ENCODE measurements at regions not wholly inside any gene's neighbourhood (a gene's known extent, or its start where the extent isn't known, plus 50 kb on each side); places are given as distances from the start of the nearest gene placed in this dataset.
"Not testable (repeated sequence)": the region's sequence is repeated elsewhere in the genome, so short reads cannot be mapped to it uniquely, and the experiment has no call there.

- TF ChIP-seq EZH2phosphoT487 (IDR thresholded peaks at IDR 0.05; ENCODE audit: low read length) (no peak), CTCF (IDR thresholded peaks at IDR 0.05; ENCODE audit: low read length) (no peak), EZH2 (optimal IDR thresholded peaks at IDR 0.05; ENCODE audit: low read depth, low read length) (no peak)
- Histone ChIP-seq H3K27ac (ENCODE audit: low read length) (no peak overlapping the region), H4K20me1 (ENCODE audit: insufficient read depth, low read length) (no peaks in the 10 kb centered on the region), H3K4me2 (ENCODE audit: low read depth, low read length) (no peak overlapping the region), H3K27me3 (replicated peaks; ENCODE audit: insufficient read depth, low read length) (peaks cover 15% of the 10 kb centered on the region; the same call in 1 of the 2 replicates), H3K4me1 (ENCODE audit: low read length) (no peaks in the 10 kb centered on the region), H3K9me3 (replicated peaks; ENCODE audit: insufficient read depth, low read length) (no peaks in the 10 kb centered on the region), H3K4me3 (ENCODE audit: low read length) (no peak overlapping the region), H2AFZ (ENCODE audit: low read length) (no peak overlapping the region), H3F3A (ENCODE audit: insufficient read depth, low read length) (no peaks in the 10 kb centered on the region), H3K9me2 (replicated peaks; ENCODE audit: insufficient read depth, low read length) (no peaks in the 10 kb centered on the region), H3K79me2 (ENCODE audit: low read length) (no peaks in the 10 kb centered on the region), H3K9ac (ENCODE audit: low read length) (no peak overlapping the region), H3K36me3 (replicated peaks; ENCODE audit: insufficient read depth, low read length) (no peaks in the 10 kb centered on the region)
- no peak for DNase-seq
These were observed 184.1 kb downstream of the PSMG1 start for GRCh38 chr21:38999161-38999560.

- H3K4me1 ChIP-seq (ENCODE audit: low read length), result not testable (repeated sequence)
These were observed 185.0 kb downstream of the PSMG1 start for GRCh38 chr21:38998281-38998680.

GRCh38 chr21:38997843-38998175, 185.4 kb downstream of the PSMG1 start:
- not testable (repeated sequence) for H3K79me2 ChIP-seq (ENCODE audit: low read length); H3K4me2 ChIP-seq (ENCODE audit: low read depth, low read length); H3K27ac ChIP-seq (ENCODE audit: low read length); H3K9ac ChIP-seq (ENCODE audit: low read length); H3K9me3 ChIP-seq (replicated peaks; ENCODE audit: insufficient read depth, low read length); H2AFZ ChIP-seq (ENCODE audit: low read length); H4K20me1 ChIP-seq (ENCODE audit: insufficient read depth, low read length); H3K4me3 ChIP-seq (ENCODE audit: low read length); H3K4me1 ChIP-seq (ENCODE audit: low read length); H3K36me3 ChIP-seq (replicated peaks; ENCODE audit: insufficient read depth, low read length); H3K9me2 ChIP-seq (replicated peaks; ENCODE audit: insufficient read depth, low read length); H3F3A ChIP-seq (ENCODE audit: insufficient read depth, low read length); DNase-seq
- H3K27me3 ChIP-seq (replicated peaks; ENCODE audit: insufficient read depth, low read length), result peaks cover 11% of the 10 kb centered on the region; the same call in 1 of the 2 replicates

More at GRCh38 chr21:38998281-38998680, 185.0 kb downstream of the PSMG1 start:
- H3K27ac ChIP-seq (ENCODE audit: low read length); H4K20me1 ChIP-seq (ENCODE audit: insufficient read depth, low read length); H3K9ac ChIP-seq (ENCODE audit: low read length); H2AFZ ChIP-seq (ENCODE audit: low read length); H3K9me3 ChIP-seq (replicated peaks; ENCODE audit: insufficient read depth, low read length); H3F3A ChIP-seq (ENCODE audit: insufficient read depth, low read length); H3K36me3 ChIP-seq (replicated peaks; ENCODE audit: insufficient read depth, low read length); H3K9me2 ChIP-seq (replicated peaks; ENCODE audit: insufficient read depth, low read length); DNase-seq; H3K4me2 ChIP-seq (ENCODE audit: low read depth, low read length); H3K4me3 ChIP-seq (ENCODE audit: low read length); H3K79me2 ChIP-seq (ENCODE audit: low read length); H3K27me3 ChIP-seq (replicated peaks; ENCODE audit: insufficient read depth, low read length): not testable (repeated sequence)

- Histone ChIP-seq H4K20me1 (ENCODE audit: insufficient read depth, low read length) (no peaks in the 10 kb centered on the region), H3K9me2 (replicated peaks; ENCODE audit: insufficient read depth, low read length) (no peaks in the 10 kb centered on the region), H3K4me3 (ENCODE audit: low read length) (no peak overlapping the region), H3K79me2 (ENCODE audit: low read length) (no peaks in the 10 kb centered on the region), H3K27ac (ENCODE audit: low read length) (no peak overlapping the region), H2AFZ (ENCODE audit: low read length) (no peak overlapping the region), H3F3A (ENCODE audit: insufficient read depth, low read length) (no peaks in the 10 kb centered on the region), H3K9ac (ENCODE audit: low read length) (no peak overlapping the region), H3K4me2 (ENCODE audit: low read depth, low read length) (no peak overlapping the region), H3K36me3 (replicated peaks; ENCODE audit: insufficient read depth, low read length) (no peaks in the 10 kb centered on the region), H3K27me3 (replicated peaks; ENCODE audit: insufficient read depth, low read length) (peaks cover 17% of the 10 kb centered on the region; the same call in 1 of the 2 replicates), H3K9me3 (replicated peaks; ENCODE audit: insufficient read depth, low read length) (no peaks in the 10 kb centered on the region), H3K4me1 (ENCODE audit: low read length) (no peaks in the 10 kb centered on the region)
- TF ChIP-seq EZH2 (optimal IDR thresholded peaks at IDR 0.05; ENCODE audit: low read depth, low read length) (no peak), EZH2phosphoT487 (IDR thresholded peaks at IDR 0.05; ENCODE audit: low read length) (no peak), CTCF (IDR thresholded peaks at IDR 0.05; ENCODE audit: low read length) (no peak)
- DNase-seq, result no peak
These were observed 186.0 kb downstream of the PSMG1 start for GRCh38 chr21:38997051-38997842.

Data from MM.1S (cell line).